Fibroblast of lung (primary cell): ENCODE measurements at regions not wholly inside any gene's neighbourhood (a gene's known extent, or its start where the extent isn't known, plus 50 kb on each side); places are given as distances from the start of the nearest gene placed in this dataset.

Experiments
- DNase-seq, 2 donors: peaks; one replicate each; pipeline versions ENCODE4 v3.0.0 to v3.0.0-alpha.2; 2010; ENCODE audit warnings: low read depth in 2 of 2
- H2AFZ ChIP-seq: 2 replicates; pipeline ENCODE4 v1.5.1; 2012; ENCODE audit warnings: low read length, control low read depth, inconsistent platforms
- H3K27ac ChIP-seq: 2 replicates; pipeline ENCODE4 v1.5.1; 2011; ENCODE audit warnings: low read length, control low read depth; ENCODE audit not compliant: insufficient read depth
- H3K27me3 ChIP-seq: 2 replicates; pipeline ENCODE4 v1.5.1; 2011; ENCODE audit warnings: mild to moderate bottlenecking, low read length; ENCODE audit not compliant: control insufficient read depth, insufficient read depth
- H3K36me3 ChIP-seq: 2 replicates; pipeline ENCODE4 v1.5.1; 2011; ENCODE audit warnings: low read length; ENCODE audit not compliant: control insufficient read depth, insufficient read depth
- H3K4me1 ChIP-seq: 2 replicates; pipeline ENCODE4 v1.5.1; 2011; ENCODE audit warnings: low read length; ENCODE audit not compliant: control insufficient read depth, insufficient read depth; ENCODE audit errors: extremely low read depth
- H3K4me2 ChIP-seq: 2 replicates; pipeline ENCODE4 v1.5.1; 2011; ENCODE audit warnings: low read length, control low read depth; ENCODE audit not compliant: insufficient read depth; ENCODE audit errors: extremely low read depth
- H3K4me3 ChIP-seq, 4 experiments: fragments of 200-600 bp in 1 of 4; sonication (generic) in 1 of 4; replicated peaks in 1 of 4; 2 replicates each; pipeline ENCODE4 v1.5.1; 2011 to 2016; ENCODE audit warnings: low read length in 4 of 4, low read depth in 3 of 4, mild to moderate bottlenecking in 3 of 4, control low read depth in 2 of 4, inconsistent platforms in 1 of 4, mixed read lengths in 1 of 4; ENCODE audit not compliant: insufficient read depth in 1 of 4; ENCODE audit errors: control extremely low read depth in 1 of 4
- H3K79me2 ChIP-seq: 2 replicates; pipeline ENCODE4 v1.5.1; 2012; ENCODE audit warnings: mild to moderate bottlenecking, low read length, inconsistent platforms; ENCODE audit not compliant: control insufficient read depth, insufficient read depth
- H3K9ac ChIP-seq: 2 replicates; pipeline ENCODE4 v1.5.1; 2011; ENCODE audit warnings: mild to moderate bottlenecking, low read length, control low read depth; ENCODE audit not compliant: insufficient read depth
- H3K9me3 ChIP-seq: 2 replicates; pipeline ENCODE4 v1.5.1; 2012; ENCODE audit warnings: low read depth, low read length; ENCODE audit not compliant: control insufficient read depth, insufficient read depth
- H4K20me1 ChIP-seq: 2 replicates; pipeline ENCODE4 v1.5.1; 2011; ENCODE audit warnings: low read length; ENCODE audit not compliant: control insufficient read depth, insufficient read depth; ENCODE audit errors: extremely low read depth
- EZH2 ChIP-seq: IDR thresholded peaks from 2 replicates; pipeline ENCODE4 v1.5.1; 2012; ENCODE audit warnings: low read length, control low read depth, mild to moderate bottlenecking; ENCODE audit errors: missing control alignments
- TF ChIP-seq, protein P1 (sequence below), 2 donors: IDR thresholded peaks in 1 of 2; conservative IDR thresholded peaks in 1 of 2; 1 replicate in 1 of 2; 2 replicates in 1 of 2; pipeline ENCODE4 v1.5.1; 2011 to 2012; ENCODE audit warnings: low read length in 2 of 2, control low read depth in 1 of 2, inconsistent platforms in 1 of 2, low read depth in 1 of 2, mild to moderate bottlenecking in 1 of 2

DNA sequence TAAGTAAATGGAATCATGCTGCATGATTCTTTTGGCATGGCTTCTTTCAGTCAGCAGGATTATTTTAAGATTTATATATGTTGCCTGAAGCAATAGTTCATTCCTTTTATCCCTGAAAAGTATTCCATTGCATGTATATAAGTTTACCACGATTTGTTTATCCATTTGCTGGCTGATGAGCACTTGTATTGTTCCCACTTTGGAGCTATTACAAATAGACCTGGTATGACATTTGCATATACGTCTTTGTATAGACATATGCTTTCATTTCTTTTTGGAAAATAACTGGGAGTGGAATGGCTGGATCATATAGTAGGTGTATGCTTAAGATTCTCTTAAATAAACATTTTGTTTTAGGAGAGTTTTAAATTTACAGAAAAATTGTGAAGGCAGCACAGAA is 79.3 kb upstream of the CBLB start:
- no peak overlapping the region for H3K27ac ChIP-seq
- no peaks in the 10 kb centered on the region for H3K79me2 ChIP-seq
- H3K4me1 ChIP-seq, result peaks cover 8% of the 10 kb centered on the region
- H2AFZ ChIP-seq, result no peak overlapping the region
- no peak overlapping the region for H3K9ac ChIP-seq
- no peak overlapping the region for H3K4me2 ChIP-seq
- no peak for DNase-seq
- no peak overlapping the region for H3K4me3 ChIP-seq
- H3K27me3 ChIP-seq, result no peaks in the 10 kb centered on the region
- TF ChIP-seq EZH2, result no peak
- no peaks in the 10 kb centered on the region for H3K9me3 ChIP-seq
- no peaks in the 10 kb centered on the region for H3K36me3 ChIP-seq
- H4K20me1 ChIP-seq, result no peaks in the 10 kb centered on the region

DNA sequence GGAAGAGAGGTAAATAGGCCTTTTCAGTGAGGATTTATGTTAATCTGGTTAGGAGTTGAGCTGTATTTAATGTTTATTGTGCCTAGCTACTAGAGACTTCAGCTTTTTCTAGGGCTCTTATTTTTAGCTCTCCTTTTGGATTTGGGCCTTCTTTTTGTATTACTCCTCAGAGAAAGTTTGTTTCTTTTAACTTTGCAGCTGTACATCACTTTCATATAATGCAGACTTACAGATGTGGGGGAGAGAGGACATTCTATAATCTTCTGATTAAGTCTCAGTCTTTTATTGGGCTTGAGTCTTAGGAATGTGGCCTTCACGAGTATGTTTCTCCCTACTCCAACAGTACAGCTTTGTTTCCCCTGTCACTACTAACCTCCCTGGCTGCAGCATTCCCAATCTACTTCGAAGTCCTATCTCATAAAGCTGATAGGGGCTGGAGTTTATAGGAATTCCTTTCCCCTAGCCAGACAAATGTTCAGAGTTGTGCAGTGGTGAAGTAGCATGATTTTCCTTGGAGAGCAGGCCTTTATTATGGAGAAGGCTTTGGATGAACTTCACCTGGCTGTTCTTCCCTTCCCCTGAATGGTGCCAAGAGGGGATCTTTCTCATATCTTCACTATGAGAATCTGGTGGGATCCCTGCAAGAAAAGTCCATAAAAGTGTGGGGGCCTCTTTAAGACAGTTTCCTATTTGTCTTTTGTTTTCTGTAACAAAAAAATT is 82.2 kb upstream of the CBLB start:
- no peaks in the 10 kb centered on the region for H3K4me1 ChIP-seq
- H3K27me3 ChIP-seq, result no peaks in the 10 kb centered on the region
- H3K4me2 ChIP-seq, result no peak overlapping the region
- peak overlapping the region; percentile 57 for H2AFZ ChIP-seq
- no peak overlapping the region for H3K27ac ChIP-seq
- H3K36me3 ChIP-seq, result no peaks in the 10 kb centered on the region
- DNase-seq, result no peak
- no peaks in the 10 kb centered on the region for H3K9me3 ChIP-seq
- no peaks in the 10 kb centered on the region for H4K20me1 ChIP-seq
- H3K4me3 ChIP-seq, result no peak overlapping the region
- TF ChIP-seq EZH2, result no peak
- TF ChIP-seq, protein P1, sequence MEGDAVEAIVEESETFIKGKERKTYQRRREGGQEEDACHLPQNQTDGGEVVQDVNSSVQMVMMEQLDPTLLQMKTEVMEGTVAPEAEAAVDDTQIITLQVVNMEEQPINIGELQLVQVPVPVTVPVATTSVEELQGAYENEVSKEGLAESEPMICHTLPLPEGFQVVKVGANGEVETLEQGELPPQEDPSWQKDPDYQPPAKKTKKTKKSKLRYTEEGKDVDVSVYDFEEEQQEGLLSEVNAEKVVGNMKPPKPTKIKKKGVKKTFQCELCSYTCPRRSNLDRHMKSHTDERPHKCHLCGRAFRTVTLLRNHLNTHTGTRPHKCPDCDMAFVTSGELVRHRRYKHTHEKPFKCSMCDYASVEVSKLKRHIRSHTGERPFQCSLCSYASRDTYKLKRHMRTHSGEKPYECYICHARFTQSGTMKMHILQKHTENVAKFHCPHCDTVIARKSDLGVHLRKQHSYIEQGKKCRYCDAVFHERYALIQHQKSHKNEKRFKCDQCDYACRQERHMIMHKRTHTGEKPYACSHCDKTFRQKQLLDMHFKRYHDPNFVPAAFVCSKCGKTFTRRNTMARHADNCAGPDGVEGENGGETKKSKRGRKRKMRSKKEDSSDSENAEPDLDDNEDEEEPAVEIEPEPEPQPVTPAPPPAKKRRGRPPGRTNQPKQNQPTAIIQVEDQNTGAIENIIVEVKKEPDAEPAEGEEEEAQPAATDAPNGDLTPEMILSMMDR (conservative IDR thresholded peaks at IDR 0.05 in 1 of 2, IDR thresholded peaks at IDR 0.05 in 1 of 2; ENCODE audit: low read depth in 1 of 2, low read length in 2 of 2), result no peak
- no peaks in the 10 kb centered on the region for H3K79me2 ChIP-seq
- no peak overlapping the region for H3K9ac ChIP-seq

DNA sequence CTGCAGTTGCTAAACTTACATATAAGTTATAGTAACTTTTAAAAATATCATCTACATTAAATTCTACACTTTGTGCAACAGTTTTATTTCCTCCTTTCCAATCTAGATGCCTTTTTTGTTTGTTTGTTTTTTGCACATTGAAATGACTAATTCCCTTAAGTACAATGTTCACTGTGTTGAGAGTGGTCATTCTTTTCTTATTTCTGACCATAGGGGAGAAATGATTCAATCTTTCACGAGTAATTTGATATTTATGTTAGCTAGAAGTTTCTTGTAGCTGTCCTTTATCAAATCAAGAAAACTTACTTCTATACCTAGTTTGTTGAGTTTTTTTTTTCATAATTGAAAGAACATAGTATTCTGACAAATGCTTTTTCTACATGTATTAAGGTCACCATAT is 85.0 kb upstream of the CBLB start:
- Histone ChIP-seq H3K79me2 (no peaks in the 10 kb centered on the region), H2AFZ (no peak overlapping the region), H3K9me3 (no peaks in the 10 kb centered on the region), H3K27me3 (no peaks in the 10 kb centered on the region), H3K27ac (no peak overlapping the region), H3K4me3 (no peak overlapping the region), H3K4me1 (no peaks in the 10 kb centered on the region), H3K9ac (no peak overlapping the region), H3K36me3 (no peaks in the 10 kb centered on the region), H3K4me2 (no peak overlapping the region), H4K20me1 (no peaks in the 10 kb centered on the region)
- no peak for TF ChIP-seq EZH2
- TF ChIP-seq, protein P1 (conservative IDR thresholded peaks at IDR 0.05 in 1 of 2, IDR thresholded peaks at IDR 0.05 in 1 of 2; ENCODE audit: low read depth in 1 of 2, low read length in 2 of 2), result no peak
- peak in 1 of 2 donors; percentile 16 for DNase-seq
